GM12878 (cell line): ENCODE measurements at regions not wholly inside any gene's neighbourhood (a gene's known extent, or its start where the extent isn't known, plus 50 kb on each side); places are given as distances from the start of the nearest gene placed in this dataset.

Experiments
- ATAC-seq: fragments of 200-7000 bp; cut with Tn5 transposase; 3 replicates; pipeline ENCODE4 v1.9.1; 2020; ENCODE audit warnings: mild to moderate bottlenecking, moderate library complexity
- BruUV-seq: library from RNA; stranded (reverse); fragments of 400-500 nt; replicated peaks from 2 replicates; lab custom pipeline; 2021; lab: Mats Ljungman, UMichigan
- CTCF ChIA-PET: fragments of 300-600 bp; sonication (Branson Sonifier 250); formaldehyde crosslinking; extraction: SDS; loops from one replicate; lab custom pipeline; 2021; ENCODE audit warnings: inconsistent platforms; lab: Yijun Ruan, JAX
- POLR2A ChIA-PET: fragments of 350-600 bp; formaldehyde crosslinking; extraction: SDS; loops from one replicate; lab custom pipeline; 2021; ENCODE audit warnings: inconsistent platforms; lab: Charles Lee
- RAD21 ChIA-PET: fragments of 300-600 bp; sonication (Branson Sonifier 250); formaldehyde crosslinking; loops from one replicate; lab custom pipeline; 2023; ENCODE audit warnings: antibody characterized with exemption; ENCODE audit not compliant: unreplicated experiment; lab: Charles Lee
- SMC1A ChIA-PET: fragments of 300-600 bp; sonication (Branson Sonifier 250); formaldehyde crosslinking; loops from one replicate; lab custom pipeline; 2023; ENCODE audit not compliant: unreplicated experiment, uncharacterized antibody; lab: Charles Lee
- DNase-seq: peaks from one replicate; pipeline ENCODE4 v3.0.0-alpha.2; 2011; ENCODE audit warnings: low read depth, low spot score
- FAIRE-seq: peaks from 3 replicates; lab custom pipeline; 2011; peaks lifted over from hg19 to GRCh38; lab: Jason Lieb, UNC
- H2AFZ ChIP-seq: 2 replicates; pipeline ENCODE4 v1.6.0; 2011; ENCODE audit warnings: low read depth, low read length, control low read depth; ENCODE audit not compliant: control insufficient read depth
- H3K27ac ChIP-seq: 2 replicates; pipeline ENCODE4 v1.5.1; 2011; ENCODE audit warnings: control low read depth; ENCODE audit not compliant: control insufficient read depth, insufficient read depth
- H3K27me3 ChIP-seq, 2 experiments: replicated peaks in 1 of 2; 2 replicates each; pipeline versions ENCODE4 v1.6.0 to v1.6.1; 2011; ENCODE audit warnings: low read length in 1 of 2; ENCODE audit not compliant: control insufficient read depth in 2 of 2, insufficient read depth in 2 of 2
- H3K36me3 ChIP-seq, 2 experiments: 2 replicates each; pipeline ENCODE4 v1.5.1; 2011; ENCODE audit warnings: low read length in 1 of 2; ENCODE audit not compliant: control insufficient read depth in 2 of 2, insufficient read depth in 2 of 2
- H3K4me1 ChIP-seq: 2 replicates; pipeline ENCODE4 v1.6.1; 2011; ENCODE audit warnings: mild to moderate bottlenecking, low read length, moderate library complexity, mixed read lengths; ENCODE audit not compliant: control insufficient read depth, insufficient read depth
- H3K4me2 ChIP-seq: 2 replicates; pipeline ENCODE4 v1.6.0; 2011; ENCODE audit warnings: control low read depth; ENCODE audit not compliant: control insufficient read depth, insufficient read depth
- H3K4me3 ChIP-seq: fragments of 200-600 bp; sonication (generic); 2 replicates; pipeline ENCODE4 v1.5.1; 2016
- H3K79me2 ChIP-seq: 2 replicates; pipeline ENCODE4 v1.6.0; 2011; ENCODE audit warnings: low read length; ENCODE audit not compliant: control insufficient read depth, insufficient read depth
- H3K9ac ChIP-seq: 2 replicates; pipeline ENCODE4 v1.8.0; 2011; ENCODE audit warnings: low read length, control low read depth, mixed read lengths; ENCODE audit not compliant: control insufficient read depth, insufficient read depth
- H3K9me3 ChIP-seq: replicated peaks from 3 replicates; pipeline ENCODE4 v1.5.1; 2011; ENCODE audit warnings: mild to moderate bottlenecking, low read length; ENCODE audit not compliant: control insufficient read depth, insufficient read depth
- H4K20me1 ChIP-seq: 2 replicates; pipeline ENCODE4 v1.6.0; 2011; ENCODE audit not compliant: control insufficient read depth, insufficient read depth
- ATF2 ChIP-seq: IDR thresholded peaks from 2 replicates; pipeline ENCODE4 v1.6.1; 2012; ENCODE audit warnings: low read length, inconsistent platforms
- HSF1 ChIP-seq: fragments of 150-350 bp; IDR thresholded peaks from 2 replicates; pipeline ENCODE4 v1.6.1; 2014; ENCODE audit warnings: mild to moderate bottlenecking, low read depth, low read length
- IKZF2 ChIP-seq, 2 experiments: fragments of 450-650 bp; IDR thresholded peaks; 2 replicates each; pipeline ENCODE4 v1.6.1; 2017; ENCODE audit warnings: mild to moderate bottlenecking in 2 of 2, moderate library complexity in 2 of 2
- MEF2B ChIP-seq: fragments of 450-650 bp; IDR thresholded peaks from 2 replicates; pipeline ENCODE4 v1.6.1; 2018; ENCODE audit warnings: mild to moderate bottlenecking, moderate library complexity; ENCODE audit not compliant: partially characterized antibody, poor library complexity, severe bottlenecking
- NR2F1 ChIP-seq: fragments of 450-650 bp; conservative IDR thresholded peaks from 2 replicates; pipeline ENCODE4 v1.6.1; 2017; ENCODE audit warnings: mild to moderate bottlenecking
- REST ChIP-seq: IDR thresholded peaks from 2 replicates; pipeline ENCODE4 v1.6.1; 2012; ENCODE audit warnings: mild to moderate bottlenecking, low read depth, low read length
- WGBS: methylation state at CpG from one replicate; pipeline ENCODE4 v1.1.6; 2016; ENCODE audit warnings: low lambda C conversion rate; ENCODE audit not compliant: insufficient replicate concordance, insufficient coverage; ENCODE audit errors: missing lambda C conversion rate; 5-methylcytosine and 5-hydroxymethylcytosine counted together
- in situ Hi-C: fragments of 300-500 bp; cut with MboI; formaldehyde crosslinking; loops from 9 replicates; pipeline ENCODE4 v1.14.3; 2018; ENCODE audit warnings: mixed read lengths
- intact Hi-C: fragments of 100-400 bp; cut with micrococcal nuclease; formaldehyde crosslinking; loops from one replicate; pipeline ENCODE4 v1.14.2; 2022; ENCODE audit not compliant: unreplicated experiment

GRCh38 chr12:86838260-86838659 lies 582.1 kb upstream of the MGAT4C start (continued):
- TF ChIP-seq REST (no peak), NR2F1 (no peak), HSF1 (no peak), MEF2B (no peak), ATF2 (no peak)

GRCh38 chr12:86837246-86837645 lies 581.1 kb upstream of the MGAT4C start:
- no peaks in the 10 kb centered on the region for H3K9me3 ChIP-seq
- POLR2A ChIA-PET: no interaction called here
- WGBS: 0% methylated on average over 1 of the region's 1 CpG
- RAD21 ChIA-PET: no interaction called here
- H4K20me1 ChIP-seq: no peaks in the 10 kb centered on the region
- no peaks in the 10 kb centered on the region for H3K79me2 ChIP-seq
- H3K27ac ChIP-seq: no peak overlapping the region
- H3K27me3 ChIP-seq: no peaks in the 10 kb centered on the region
- SMC1A ChIA-PET: no interaction called here
- DNase-seq: no peak
- no peak overlapping the region for H3K4me3 ChIP-seq
- ATAC-seq: no peak
- CTCF ChIA-PET: no interaction called here
- H3K4me2 ChIP-seq: no peak overlapping the region
- H3K9ac ChIP-seq: no peak overlapping the region
- in situ Hi-C loops (no loop called here), intact Hi-C loops (no loop called here)
- no TSS peak for BruUV-seq
- no peak overlapping the region for H2AFZ ChIP-seq
- H3K36me3 ChIP-seq: no peaks in the 10 kb centered on the region
- no peak for FAIRE-seq
- TF ChIP-seq IKZF2 (IDR thresholded peaks at IDR 0.05): no peak
- no peaks in the 10 kb centered on the region for H3K4me1 ChIP-seq
